Memory B cell (primary cell): ENCODE measurements at regions not wholly inside any gene's neighbourhood (a gene's known extent, or its start where the extent isn't known, plus 50 kb on each side); places are given as distances from the start of the nearest gene placed in this dataset.

Experiments
- ATAC-seq: fragments of 150-1000 bp; cut with Tn5 transposase; 2 replicates; pipeline ENCODE4 v1.10.0; 2021; ENCODE audit warnings: low read depth, mild to moderate bottlenecking, moderate library complexity
- DNase-seq, 2 donors: peaks; one replicate each; pipeline ENCODE4 v3.0.0; 2022; ENCODE audit warnings: low spot score in 2 of 2
- H3K27ac Mint-ChIP-seq: one replicate; pipeline ENCODE4 v1.8.0; 2022; ENCODE audit warnings: mild to moderate bottlenecking, moderate library complexity, mixed read lengths
- H3K27me3 Mint-ChIP-seq: one replicate; pipeline ENCODE4 v1.8.0; 2022; ENCODE audit warnings: mixed read lengths
- H3K36me3 Mint-ChIP-seq: one replicate; pipeline ENCODE4 v1.8.0; 2022; ENCODE audit warnings: mild to moderate bottlenecking, mixed read lengths
- H3K4me1 Mint-ChIP-seq: one replicate; pipeline ENCODE4 v1.8.0; 2022; ENCODE audit warnings: mixed read lengths
- H3K4me3 Mint-ChIP-seq: one replicate; pipeline ENCODE4 v1.8.0; 2022; ENCODE audit warnings: mild to moderate bottlenecking, moderate library complexity, mixed read lengths
- H3K9me3 Mint-ChIP-seq: one replicate; pipeline ENCODE4 v1.8.0; 2022; ENCODE audit warnings: mixed read lengths

GRCh38 chr16:85261204-85261603 lies 148.9 kb upstream of the CIBAR2 start:
- H3K27me3 Mint-ChIP-seq, result peaks cover 23% of the 10 kb centered on the region
- no peak overlapping the region for H3K27ac Mint-ChIP-seq
- H3K36me3 Mint-ChIP-seq, result no peaks in the 10 kb centered on the region
- H3K4me3 Mint-ChIP-seq, result no peak overlapping the region
- DNase-seq (no peak), ATAC-seq (no peak)
- no peaks in the 10 kb centered on the region for H3K9me3 Mint-ChIP-seq
- H3K4me1 Mint-ChIP-seq, result peaks cover 17% of the 10 kb centered on the region

GRCh38 chr16:85261657-85262557 lies 149.6 kb upstream of the CIBAR2 start:
- ATAC-seq (peak; percentile 83), DNase-seq (peak in 1 of 2 donors; percentile 23)
- no peak overlapping the region for H3K27ac Mint-ChIP-seq
- peaks cover 19% of the 10 kb centered on the region for H3K27me3 Mint-ChIP-seq
- no peaks in the 10 kb centered on the region for H3K9me3 Mint-ChIP-seq
- H3K36me3 Mint-ChIP-seq, result no peaks in the 10 kb centered on the region
- peak overlapping the region; percentile 2 for H3K4me3 Mint-ChIP-seq
- peaks cover 17% of the 10 kb centered on the region for H3K4me1 Mint-ChIP-seq

GRCh38 chr16:85262558-85263238 lies 150.4 kb upstream of the CIBAR2 start:
- no peaks in the 10 kb centered on the region for H3K9me3 Mint-ChIP-seq
- DNase-seq (no peak), ATAC-seq (no peak)
- H3K4me1 Mint-ChIP-seq, result peaks cover 17% of the 10 kb centered on the region
- H3K27ac Mint-ChIP-seq, result no peak overlapping the region
- H3K4me3 Mint-ChIP-seq, result no peak overlapping the region
- H3K36me3 Mint-ChIP-seq, result no peaks in the 10 kb centered on the region
- H3K27me3 Mint-ChIP-seq, result peaks cover 16% of the 10 kb centered on the region

GRCh38 chr16:85263239-85263585 lies 150.9 kb upstream of the CIBAR2 start:
- H3K27me3 Mint-ChIP-seq, result peaks cover 16% of the 10 kb centered on the region
- H3K9me3 Mint-ChIP-seq, result no peaks in the 10 kb centered on the region
- H3K4me1 Mint-ChIP-seq, result peaks cover 17% of the 10 kb centered on the region
- H3K36me3 Mint-ChIP-seq, result no peaks in the 10 kb centered on the region
- ATAC-seq (no peak), DNase-seq (no peak)
- H3K27ac Mint-ChIP-seq, result no peak overlapping the region
- no peak overlapping the region for H3K4me3 Mint-ChIP-seq

GRCh38 chr16:85264752-85265151 lies 152.5 kb upstream of the CIBAR2 start:
- no peaks in the 10 kb centered on the region for H3K9me3 Mint-ChIP-seq
- no peak overlapping the region for H3K27ac Mint-ChIP-seq
- no peaks in the 10 kb centered on the region for H3K36me3 Mint-ChIP-seq
- H3K4me1 Mint-ChIP-seq, result peaks cover 11% of the 10 kb centered on the region
- no peak overlapping the region for H3K4me3 Mint-ChIP-seq
- H3K27me3 Mint-ChIP-seq, result peaks cover 15% of the 10 kb centered on the region
- ATAC-seq (no peak), DNase-seq (no peak)

- ATAC-seq (no peak), DNase-seq (no peak)
- no peak overlapping the region for H3K27ac Mint-ChIP-seq
- H3K36me3 Mint-ChIP-seq, result no peaks in the 10 kb centered on the region
- no peak overlapping the region for H3K4me3 Mint-ChIP-seq
- peaks cover 13% of the 10 kb centered on the region for H3K27me3 Mint-ChIP-seq
- H3K9me3 Mint-ChIP-seq, result no peaks in the 10 kb centered on the region
- H3K4me1 Mint-ChIP-seq, result peaks cover 10% of the 10 kb centered on the region
These were observed 153.0 kb upstream of the CIBAR2 start for GRCh38 chr16:85265161-85265784.

GRCh38 chr16:85265810-85266209 lies 153.5 kb upstream of the CIBAR2 start:
- Mint-ChIP-seq H3K4me3 (no peak overlapping the region), H3K4me1 (peaks cover 10% of the 10 kb centered on the region), H3K27me3 (peaks cover 11% of the 10 kb centered on the region), H3K36me3 (no peaks in the 10 kb centered on the region), H3K27ac (no peak overlapping the region), H3K9me3 (no peaks in the 10 kb centered on the region)
- ATAC-seq (no peak), DNase-seq (no peak)

GRCh38 chr16:85266857-85267256 lies 154.6 kb upstream of the CIBAR2 start:
- Mint-ChIP-seq H3K4me1 (peaks cover 3% of the 10 kb centered on the region), H3K27me3 (peaks cover 6% of the 10 kb centered on the region), H3K9me3 (no peaks in the 10 kb centered on the region), H3K4me3 (no peak overlapping the region), H3K36me3 (no peaks in the 10 kb centered on the region), H3K27ac (no peak overlapping the region)
- no peak for DNase-seq
- no peak for ATAC-seq

- Mint-ChIP-seq H3K27ac (no peak overlapping the region), H3K4me1 (no peaks in the 10 kb centered on the region), H3K4me3 (no peak overlapping the region), H3K36me3 (no peaks in the 10 kb centered on the region), H3K27me3 (peaks cover 5% of the 10 kb centered on the region), H3K9me3 (no peaks in the 10 kb centered on the region)
- ATAC-seq (no peak), DNase-seq (no peak)
These were observed 155.2 kb upstream of the CIBAR2 start for GRCh38 chr16:85267414-85267945.

GRCh38 chr16:85269165-85269564 lies 156.9 kb upstream of the CIBAR2 start:
- Mint-ChIP-seq H3K4me3 (no peak overlapping the region), H3K36me3 (peaks cover 3% of the 10 kb centered on the region), H3K4me1 (no peaks in the 10 kb centered on the region), H3K9me3 (no peaks in the 10 kb centered on the region), H3K27me3 (peaks cover 8% of the 10 kb centered on the region), H3K27ac (no peak overlapping the region)
- no peak for DNase-seq
- no peak for ATAC-seq

GRCh38 chr16:85270374-85270773 lies 158.1 kb upstream of the CIBAR2 start:
- peaks cover 8% of the 10 kb centered on the region for H3K27me3 Mint-ChIP-seq
- H3K9me3 Mint-ChIP-seq, result no peaks in the 10 kb centered on the region
- H3K4me3 Mint-ChIP-seq, result no peak overlapping the region
- peaks cover 3% of the 10 kb centered on the region for H3K36me3 Mint-ChIP-seq
- H3K27ac Mint-ChIP-seq, result no peak overlapping the region
- no peak for ATAC-seq
- H3K4me1 Mint-ChIP-seq, result no peaks in the 10 kb centered on the region
- no peak for DNase-seq

GRCh38 chr16:85271198-85271597 lies 158.9 kb upstream of the CIBAR2 start:
- no peaks in the 10 kb centered on the region for H3K4me1 Mint-ChIP-seq
- no peak for DNase-seq
- H3K4me3 Mint-ChIP-seq, result no peak overlapping the region
- H3K9me3 Mint-ChIP-seq, result no peaks in the 10 kb centered on the region
- H3K27ac Mint-ChIP-seq, result no peak overlapping the region
- peaks cover 3% of the 10 kb centered on the region for H3K36me3 Mint-ChIP-seq
- ATAC-seq, result no peak
- H3K27me3 Mint-ChIP-seq, result peaks cover 8% of the 10 kb centered on the region

- no peaks in the 10 kb centered on the region for H3K4me1 Mint-ChIP-seq
- H3K9me3 Mint-ChIP-seq, result no peaks in the 10 kb centered on the region
- ATAC-seq (no peak), DNase-seq (no peak)
- no peak overlapping the region for H3K4me3 Mint-ChIP-seq
- peaks cover 3% of the 10 kb centered on the region for H3K36me3 Mint-ChIP-seq
- no peak overlapping the region for H3K27ac Mint-ChIP-seq
- H3K27me3 Mint-ChIP-seq, result peaks cover 8% of the 10 kb centered on the region
These were observed 161.0 kb upstream of the CIBAR2 start for GRCh38 chr16:85273293-85273692.

GRCh38 chr16:85274501-85274900 lies 162.2 kb upstream of the CIBAR2 start:
- peaks cover 5% of the 10 kb centered on the region for H3K27me3 Mint-ChIP-seq
- no peak for ATAC-seq

More at GRCh38 chr16:85274501-85274900, 162.2 kb upstream of the CIBAR2 start:
- DNase-seq, result no peak
- Mint-ChIP-seq H3K4me3 (no peak overlapping the region), H3K4me1 (no peaks in the 10 kb centered on the region), H3K36me3 (peaks cover 3% of the 10 kb centered on the region), H3K9me3 (no peaks in the 10 kb centered on the region), H3K27ac (no peak overlapping the region)
